ENCODE measurements at regions not wholly inside any gene's neighbourhood (a gene's known extent, or its start where the extent isn't known, plus 50 kb on each side); places are given as distances from the start of the nearest gene placed in this dataset.
"Not testable (repeated sequence)": the region's sequence is repeated elsewhere in the genome, so short reads cannot be mapped to it uniquely, and the experiment has no call there.

DNA sequence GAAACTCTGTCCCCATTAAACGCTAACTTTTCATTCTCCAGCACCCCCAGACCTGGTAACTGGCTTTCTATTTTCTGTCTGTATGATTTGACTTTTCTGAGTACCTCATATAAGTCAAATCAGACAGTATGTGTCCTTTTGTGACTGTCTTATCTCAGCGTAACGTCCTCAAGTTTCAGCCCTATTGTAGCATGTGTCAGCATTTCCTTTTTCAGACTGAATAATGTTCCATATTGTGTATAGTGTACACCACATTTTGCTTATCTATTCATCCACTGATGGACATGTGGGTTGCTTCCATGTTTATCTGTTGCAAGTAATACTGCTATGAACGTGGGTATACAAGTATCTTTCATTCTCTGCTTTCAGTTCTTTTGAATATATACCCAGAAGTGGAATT lies 242.4 kb downstream of the RTP5 start:
- POLR2A ChIA-PET; H3K27me3 Mint-ChIP-seq; H3K36me3 ChIP-seq (ENCODE audit: control insufficient read depth in 2 of 3, insufficient read depth in 3 of 3, low read length in 3 of 3); H3K27ac ChIP-seq (ENCODE audit: low read depth, low read length); CTCF ChIA-PET; H3K4me3 Mint-ChIP-seq; H3K9me3 ChIP-seq (ENCODE audit: control insufficient read depth in 2 of 3, low read length in 3 of 3); DNase-seq; H3K27me3 ChIP-seq (ENCODE audit: control insufficient read depth in 2 of 2, insufficient read depth in 2 of 2, low read length in 2 of 2); intact Hi-C loops (cut with micrococcal nuclease); H3K4me3 ChIP-seq (ENCODE audit: low read length); H3K9me3 Mint-ChIP-seq; H3K27ac Mint-ChIP-seq; H3K4me1 ChIP-seq (ENCODE audit: control insufficient read depth in 2 of 2, insufficient read depth in 2 of 2, low read length in 2 of 2); ATAC-seq: not testable (repeated sequence)
- peaks cover 0 to 15% (median 10%) of the 10 kb centered on the region in 7 donors for H3K4me1 Mint-ChIP-seq
- peaks cover 0 to 17% (median 4%) of the 10 kb centered on the region in 5 donors for H3K36me3 Mint-ChIP-seq

DNA sequence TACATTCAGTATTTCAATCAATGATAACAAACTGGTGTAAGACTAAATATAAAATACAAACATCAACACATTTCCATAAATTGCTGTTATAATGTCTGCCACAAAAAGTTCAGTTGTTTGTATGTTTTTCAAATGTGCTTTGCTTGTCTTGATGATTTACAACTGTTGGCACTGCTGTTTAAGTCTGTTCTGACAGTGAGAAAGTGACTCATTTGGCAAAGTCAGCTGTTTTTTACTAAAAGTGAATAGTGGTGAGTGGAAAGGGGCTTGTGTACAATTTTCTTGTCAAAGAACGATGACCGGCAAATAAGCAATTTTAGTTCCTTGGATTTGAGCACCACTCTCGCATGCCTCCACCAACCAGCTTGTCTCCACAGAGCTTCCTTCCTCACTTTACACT lies 244.0 kb downstream of the RTP5 start:
- DNase-seq; H3K27me3 Mint-ChIP-seq; H3K4me1 ChIP-seq (ENCODE audit: control insufficient read depth in 2 of 2, insufficient read depth in 2 of 2, low read length in 2 of 2); POLR2A ChIA-PET; H3K27me3 ChIP-seq (ENCODE audit: control insufficient read depth in 2 of 2, insufficient read depth in 2 of 2, low read length in 2 of 2); H3K9me3 ChIP-seq (ENCODE audit: control insufficient read depth in 2 of 3, low read length in 3 of 3); H3K36me3 ChIP-seq (ENCODE audit: control insufficient read depth in 2 of 3, insufficient read depth in 3 of 3, low read length in 3 of 3); H3K27ac ChIP-seq (ENCODE audit: low read depth, low read length); H3K4me3 ChIP-seq (ENCODE audit: low read length); ATAC-seq; H3K9me3 Mint-ChIP-seq; H3K4me3 Mint-ChIP-seq; CTCF ChIA-PET; H3K4me1 Mint-ChIP-seq; intact Hi-C loops (cut with micrococcal nuclease); H3K27ac Mint-ChIP-seq: not testable (repeated sequence)
- H3K36me3 Mint-ChIP-seq: peaks cover 0 to 10% (median 0%) of the 10 kb centered on the region in 5 donors

DNA sequence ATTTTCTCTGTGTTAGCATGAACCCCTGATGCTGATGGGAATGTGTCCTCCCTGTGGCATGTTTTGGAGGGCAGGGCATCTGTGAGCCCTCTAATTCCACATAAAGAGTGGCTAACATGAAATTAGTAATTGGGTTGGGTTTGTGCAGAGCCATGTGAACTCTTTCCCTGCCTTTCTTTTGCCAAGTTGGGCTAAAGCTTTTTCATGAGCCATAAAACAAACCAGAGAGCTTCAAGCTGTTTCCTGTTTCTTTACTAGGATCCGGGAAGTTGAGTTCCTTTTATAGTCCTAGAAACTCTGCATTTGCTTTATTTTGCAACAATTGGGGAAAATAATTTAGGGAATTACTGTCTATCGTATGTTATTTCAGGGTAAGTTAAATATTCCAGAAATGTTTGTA lies 247.1 kb downstream of the RTP5 start:
- H3K27me3 Mint-ChIP-seq; H3K27ac Mint-ChIP-seq; H3K36me3 Mint-ChIP-seq; H3K4me1 ChIP-seq (ENCODE audit: control insufficient read depth in 2 of 2, insufficient read depth in 2 of 2, low read length in 2 of 2); ATAC-seq; H3K27me3 ChIP-seq (ENCODE audit: control insufficient read depth in 2 of 2, insufficient read depth in 2 of 2, low read length in 2 of 2); intact Hi-C loops (cut with micrococcal nuclease); H3K36me3 ChIP-seq (ENCODE audit: control insufficient read depth in 2 of 3, insufficient read depth in 3 of 3, low read length in 3 of 3); H3K9me3 Mint-ChIP-seq; DNase-seq; CTCF ChIA-PET; H3K9me3 ChIP-seq (ENCODE audit: control insufficient read depth in 2 of 3, low read length in 3 of 3); H3K4me1 Mint-ChIP-seq; H3K4me3 Mint-ChIP-seq; POLR2A ChIA-PET; H3K27ac ChIP-seq (ENCODE audit: low read depth, low read length); H3K4me3 ChIP-seq (ENCODE audit: low read length): not testable (repeated sequence)

DNA sequence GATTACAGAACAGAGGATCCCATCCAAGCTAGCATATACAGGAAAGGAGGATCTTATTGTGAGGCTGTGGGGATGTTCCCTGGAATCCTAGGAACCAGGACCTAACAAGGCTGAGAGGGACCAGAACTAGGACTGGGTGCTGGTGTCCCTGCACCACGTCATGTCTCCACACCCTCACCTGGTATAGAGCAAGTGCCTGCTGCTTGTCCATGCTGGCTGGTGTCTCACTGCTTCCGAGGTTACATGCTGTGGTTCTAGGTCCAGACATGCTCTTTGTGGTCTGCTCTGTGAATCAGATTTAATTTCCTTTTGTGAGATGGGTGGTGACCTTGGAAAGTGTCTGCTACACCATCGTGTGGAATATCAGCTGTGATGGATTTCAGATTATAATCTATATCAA lies 247.8 kb downstream of the RTP5 start:
- POLR2A ChIA-PET; H3K36me3 ChIP-seq (ENCODE audit: control insufficient read depth in 2 of 3, insufficient read depth in 3 of 3, low read length in 3 of 3); H3K9me3 Mint-ChIP-seq; CTCF ChIA-PET; intact Hi-C loops (cut with micrococcal nuclease); H3K4me1 Mint-ChIP-seq; H3K27ac ChIP-seq (ENCODE audit: low read depth, low read length); H3K36me3 Mint-ChIP-seq; H3K9me3 ChIP-seq (ENCODE audit: control insufficient read depth in 2 of 3, low read length in 3 of 3); H3K27me3 Mint-ChIP-seq; H3K27ac Mint-ChIP-seq; H3K4me1 ChIP-seq (ENCODE audit: control insufficient read depth in 2 of 2, insufficient read depth in 2 of 2, low read length in 2 of 2); DNase-seq; H3K27me3 ChIP-seq (ENCODE audit: control insufficient read depth in 2 of 2, insufficient read depth in 2 of 2, low read length in 2 of 2); H3K4me3 ChIP-seq (ENCODE audit: low read length); ATAC-seq; H3K4me3 Mint-ChIP-seq: not testable (repeated sequence)

DNA sequence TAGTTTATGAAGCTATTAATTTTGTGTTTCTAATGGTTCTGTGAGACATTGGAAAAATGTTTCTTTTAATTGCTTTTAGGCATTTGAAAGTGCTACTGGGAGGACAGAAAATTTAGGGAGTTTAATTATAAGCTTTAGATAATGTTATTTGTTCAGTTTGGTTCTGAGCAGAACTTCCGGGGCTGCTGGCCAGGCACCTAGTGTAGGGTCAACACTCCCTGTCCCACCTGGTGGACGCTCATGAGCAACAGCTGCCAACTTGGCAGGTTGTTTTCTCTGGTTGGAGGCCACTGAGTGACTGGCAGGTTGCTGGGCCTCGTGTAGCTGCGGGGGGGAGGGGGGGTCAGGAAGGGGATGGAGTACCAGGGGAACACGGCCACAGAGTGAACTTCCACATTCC lies 250.2 kb downstream of the RTP5 start:
- H3K27ac ChIP-seq (ENCODE audit: low read depth, low read length); H3K4me1 Mint-ChIP-seq; CTCF ChIA-PET; H3K4me3 ChIP-seq (ENCODE audit: low read length); H3K27ac Mint-ChIP-seq; H3K36me3 Mint-ChIP-seq; DNase-seq; H3K4me1 ChIP-seq (ENCODE audit: control insufficient read depth in 2 of 2, insufficient read depth in 2 of 2, low read length in 2 of 2); intact Hi-C loops (cut with micrococcal nuclease); POLR2A ChIA-PET; H3K36me3 ChIP-seq (ENCODE audit: control insufficient read depth in 2 of 3, insufficient read depth in 3 of 3, low read length in 3 of 3); H3K9me3 Mint-ChIP-seq; H3K9me3 ChIP-seq (ENCODE audit: control insufficient read depth in 2 of 3, low read length in 3 of 3); ATAC-seq; H3K4me3 Mint-ChIP-seq; H3K27me3 ChIP-seq (ENCODE audit: control insufficient read depth in 2 of 2, insufficient read depth in 2 of 2, low read length in 2 of 2); H3K27me3 Mint-ChIP-seq: not testable (repeated sequence)

DNA sequence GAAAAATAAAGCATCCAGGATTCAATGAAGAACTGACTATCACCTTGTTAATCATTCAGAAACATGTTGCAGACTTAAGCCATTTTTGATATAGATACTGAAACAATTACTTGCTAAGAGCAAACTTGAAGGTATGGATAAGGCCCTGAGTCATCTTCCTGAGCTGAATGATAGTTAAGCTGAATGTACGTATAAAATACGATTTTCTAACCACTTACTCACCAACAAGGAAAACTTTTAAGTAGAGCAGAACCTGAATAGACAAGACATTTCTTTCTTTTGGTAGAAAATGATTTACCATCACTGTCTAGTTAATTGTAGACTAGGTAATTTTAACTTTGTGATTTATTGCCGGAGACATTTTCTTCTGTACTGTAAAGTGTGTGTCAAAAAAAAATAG lies 261.2 kb downstream of the RTP5 start:
- H3K9me3 Mint-ChIP-seq; H3K27me3 Mint-ChIP-seq; H3K27ac ChIP-seq (ENCODE audit: low read depth, low read length); CTCF ChIA-PET; H3K27ac Mint-ChIP-seq; H3K27me3 ChIP-seq (ENCODE audit: control insufficient read depth in 2 of 2, insufficient read depth in 2 of 2, low read length in 2 of 2); POLR2A ChIA-PET; H3K4me1 Mint-ChIP-seq; H3K4me1 ChIP-seq (ENCODE audit: control insufficient read depth in 2 of 2, insufficient read depth in 2 of 2, low read length in 2 of 2); H3K4me3 Mint-ChIP-seq; H3K4me3 ChIP-seq (ENCODE audit: low read length); ATAC-seq; H3K36me3 Mint-ChIP-seq; intact Hi-C loops (cut with micrococcal nuclease); H3K9me3 ChIP-seq (ENCODE audit: control insufficient read depth in 2 of 3, low read length in 3 of 3); DNase-seq; H3K36me3 ChIP-seq (ENCODE audit: control insufficient read depth in 2 of 3, insufficient read depth in 3 of 3, low read length in 3 of 3): not testable (repeated sequence)

DNA sequence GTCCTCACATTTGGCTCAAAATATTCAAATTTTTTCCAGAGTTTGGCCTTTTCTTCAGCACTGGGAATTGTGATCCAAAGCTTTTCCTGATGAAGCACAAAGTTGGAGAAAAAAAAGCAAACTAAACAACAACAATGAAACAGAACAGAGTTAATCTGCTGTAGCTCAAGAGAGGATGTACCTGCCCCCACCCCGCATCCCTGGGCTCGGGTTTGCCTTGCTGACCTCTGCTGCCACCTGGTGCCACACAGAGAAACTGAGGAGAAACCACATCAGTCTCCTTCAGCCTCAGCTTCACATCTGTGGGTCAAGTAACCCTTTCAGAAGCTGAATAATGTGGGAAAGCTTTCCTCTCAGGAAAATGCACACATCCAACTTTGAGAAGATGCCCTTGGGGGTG lies 290.4 kb downstream of the RTP5 start:
- H3K4me3 Mint-ChIP-seq; POLR2A ChIA-PET; H3K9me3 ChIP-seq (ENCODE audit: control insufficient read depth in 2 of 3, low read length in 3 of 3); H3K36me3 ChIP-seq (ENCODE audit: control insufficient read depth in 2 of 3, insufficient read depth in 3 of 3, low read length in 3 of 3); CTCF ChIA-PET; H3K36me3 Mint-ChIP-seq; H3K27me3 Mint-ChIP-seq; ATAC-seq; H3K4me3 ChIP-seq (ENCODE audit: low read length); H3K9me3 Mint-ChIP-seq; H3K4me1 Mint-ChIP-seq; H3K27ac ChIP-seq (ENCODE audit: low read depth, low read length); H3K27me3 ChIP-seq (ENCODE audit: control insufficient read depth in 2 of 2, insufficient read depth in 2 of 2, low read length in 2 of 2); H3K4me1 ChIP-seq (ENCODE audit: control insufficient read depth in 2 of 2, insufficient read depth in 2 of 2, low read length in 2 of 2); DNase-seq; H3K27ac Mint-ChIP-seq; intact Hi-C loops (cut with micrococcal nuclease): not testable (repeated sequence)
